Panc1 (cell line): ENCODE measurements at regions not wholly inside any gene's neighbourhood (a gene's known extent, or its start where the extent isn't known, plus 50 kb on each side); places are given as distances from the start of the nearest gene placed in this dataset.

Experiments
- POLR2AphosphoS5 ChIP-seq: IDR thresholded peaks from 2 replicates; pipeline ENCODE4 v1.6.1; 2012; ENCODE audit warnings: mild to moderate bottlenecking, low read depth, low read length, moderate library complexity
- SIN3A ChIP-seq: IDR thresholded peaks from 2 replicates; pipeline ENCODE4 v1.6.1; 2012; ENCODE audit warnings: low read depth, mild to moderate bottlenecking, low read length, moderate library complexity, borderline replicate concordance; ENCODE audit not compliant: insufficient read depth
- TCF7L2 ChIP-seq: IDR thresholded peaks from 2 replicates; pipeline ENCODE4 v1.6.1; 2011; ENCODE audit warnings: mild to moderate bottlenecking, low read depth, low read length, inconsistent platforms
- TF ChIP-seq, protein P1 (sequence below): fragments of 450-650 bp; IDR thresholded peaks from 2 replicates; pipeline ENCODE4 v1.5.1; 2017; ENCODE audit warnings: mild to moderate bottlenecking
- TF ChIP-seq, protein P2 (sequence below), 2 experiments: IDR thresholded peaks; 2 replicates each; pipeline ENCODE4 v1.6.1; 2011 to 2012; ENCODE audit warnings: low read depth in 2 of 2, control low read depth in 1 of 2, low read length in 1 of 2, mild to moderate bottlenecking in 1 of 2, moderate library complexity in 1 of 2; ENCODE audit not compliant: insufficient read depth in 1 of 2

DNA sequence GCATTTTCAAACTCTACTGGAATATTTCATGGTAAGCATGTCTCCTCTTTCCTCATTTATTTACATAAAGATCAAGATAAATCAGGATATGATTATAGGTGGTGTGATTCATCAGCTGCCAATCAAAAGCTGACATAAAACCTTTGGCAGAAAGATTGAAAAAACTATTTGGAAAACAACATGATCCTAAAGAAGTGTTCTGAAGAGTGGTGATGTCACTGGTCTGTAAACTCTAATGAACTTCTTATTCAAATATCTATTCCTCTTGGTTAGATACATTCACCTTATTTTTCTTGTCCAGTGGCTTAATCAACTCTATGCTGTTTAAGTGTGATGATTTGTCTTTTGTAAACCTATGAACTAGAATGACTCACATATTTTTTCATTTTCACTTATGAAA, 535.5 kb upstream of the CITED2 start:
- TF ChIP-seq, protein P1, sequence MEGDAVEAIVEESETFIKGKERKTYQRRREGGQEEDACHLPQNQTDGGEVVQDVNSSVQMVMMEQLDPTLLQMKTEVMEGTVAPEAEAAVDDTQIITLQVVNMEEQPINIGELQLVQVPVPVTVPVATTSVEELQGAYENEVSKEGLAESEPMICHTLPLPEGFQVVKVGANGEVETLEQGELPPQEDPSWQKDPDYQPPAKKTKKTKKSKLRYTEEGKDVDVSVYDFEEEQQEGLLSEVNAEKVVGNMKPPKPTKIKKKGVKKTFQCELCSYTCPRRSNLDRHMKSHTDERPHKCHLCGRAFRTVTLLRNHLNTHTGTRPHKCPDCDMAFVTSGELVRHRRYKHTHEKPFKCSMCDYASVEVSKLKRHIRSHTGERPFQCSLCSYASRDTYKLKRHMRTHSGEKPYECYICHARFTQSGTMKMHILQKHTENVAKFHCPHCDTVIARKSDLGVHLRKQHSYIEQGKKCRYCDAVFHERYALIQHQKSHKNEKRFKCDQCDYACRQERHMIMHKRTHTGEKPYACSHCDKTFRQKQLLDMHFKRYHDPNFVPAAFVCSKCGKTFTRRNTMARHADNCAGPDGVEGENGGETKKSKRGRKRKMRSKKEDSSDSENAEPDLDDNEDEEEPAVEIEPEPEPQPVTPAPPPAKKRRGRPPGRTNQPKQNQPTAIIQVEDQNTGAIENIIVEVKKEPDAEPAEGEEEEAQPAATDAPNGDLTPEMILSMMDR: no peak
- no peak for TF ChIP-seq POLR2AphosphoS5
- TF ChIP-seq TCF7L2: no peak
- TF ChIP-seq, protein P2, sequence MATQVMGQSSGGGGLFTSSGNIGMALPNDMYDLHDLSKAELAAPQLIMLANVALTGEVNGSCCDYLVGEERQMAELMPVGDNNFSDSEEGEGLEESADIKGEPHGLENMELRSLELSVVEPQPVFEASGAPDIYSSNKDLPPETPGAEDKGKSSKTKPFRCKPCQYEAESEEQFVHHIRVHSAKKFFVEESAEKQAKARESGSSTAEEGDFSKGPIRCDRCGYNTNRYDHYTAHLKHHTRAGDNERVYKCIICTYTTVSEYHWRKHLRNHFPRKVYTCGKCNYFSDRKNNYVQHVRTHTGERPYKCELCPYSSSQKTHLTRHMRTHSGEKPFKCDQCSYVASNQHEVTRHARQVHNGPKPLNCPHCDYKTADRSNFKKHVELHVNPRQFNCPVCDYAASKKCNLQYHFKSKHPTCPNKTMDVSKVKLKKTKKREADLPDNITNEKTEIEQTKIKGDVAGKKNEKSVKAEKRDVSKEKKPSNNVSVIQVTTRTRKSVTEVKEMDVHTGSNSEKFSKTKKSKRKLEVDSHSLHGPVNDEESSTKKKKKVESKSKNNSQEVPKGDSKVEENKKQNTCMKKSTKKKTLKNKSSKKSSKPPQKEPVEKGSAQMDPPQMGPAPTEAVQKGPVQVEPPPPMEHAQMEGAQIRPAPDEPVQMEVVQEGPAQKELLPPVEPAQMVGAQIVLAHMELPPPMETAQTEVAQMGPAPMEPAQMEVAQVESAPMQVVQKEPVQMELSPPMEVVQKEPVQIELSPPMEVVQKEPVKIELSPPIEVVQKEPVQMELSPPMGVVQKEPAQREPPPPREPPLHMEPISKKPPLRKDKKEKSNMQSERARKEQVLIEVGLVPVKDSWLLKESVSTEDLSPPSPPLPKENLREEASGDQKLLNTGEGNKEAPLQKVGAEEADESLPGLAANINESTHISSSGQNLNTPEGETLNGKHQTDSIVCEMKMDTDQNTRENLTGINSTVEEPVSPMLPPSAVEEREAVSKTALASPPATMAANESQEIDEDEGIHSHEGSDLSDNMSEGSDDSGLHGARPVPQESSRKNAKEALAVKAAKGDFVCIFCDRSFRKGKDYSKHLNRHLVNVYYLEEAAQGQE (IDR thresholded peaks at IDR 0.05; ENCODE audit: insufficient read depth in 1 of 2, low read depth in 2 of 2, low read length in 1 of 2): no peak
- no peak for TF ChIP-seq SIN3A
